Endothelial cell of umbilical vein (primary cell): ENCODE measurements at regions not wholly inside any gene's neighbourhood (a gene's known extent, or its start where the extent isn't known, plus 50 kb on each side); places are given as distances from the start of the nearest gene placed in this dataset.

Experiments
- EZH2 ChIP-seq: IDR thresholded peaks from 2 replicates; pipeline ENCODE4 v1.6.1; 2012; ENCODE audit warnings: borderline replicate concordance, low read depth, mild to moderate bottlenecking, moderate library complexity, low read length, inconsistent platforms; ENCODE audit not compliant: severe bottlenecking
- FOS ChIP-seq: IDR thresholded peaks from 2 replicates; pipeline ENCODE4 v1.6.1; 2011; ENCODE audit warnings: mild to moderate bottlenecking, low read length, moderate library complexity, borderline replicate concordance; ENCODE audit not compliant: insufficient read depth
- GATA2 ChIP-seq: IDR thresholded peaks from 2 replicates; pipeline ENCODE4 v1.7.0; 2011; ENCODE audit warnings: low read depth, mild to moderate bottlenecking, moderate library complexity, mixed read lengths, low read length; ENCODE audit not compliant: insufficient read length, insufficient read depth
- MYC ChIP-seq: IDR thresholded peaks from one replicate; pipeline ENCODE4 v1.6.1; 2011; ENCODE audit warnings: mild to moderate bottlenecking, low read depth, low read length
- POLR2A ChIP-seq: IDR thresholded peaks from 2 replicates; pipeline ENCODE4 v1.6.1; 2012; ENCODE audit warnings: low read depth, mild to moderate bottlenecking, control low read depth, low read length
- POLR2AphosphoS5 ChIP-seq: IDR thresholded peaks from 2 replicates; pipeline ENCODE4 v1.6.1; 2012; ENCODE audit warnings: low read depth, mild to moderate bottlenecking, control low read depth, low read length, moderate library complexity; ENCODE audit not compliant: insufficient read depth
- TF ChIP-seq, protein P1 (sequence below), 2 donors: IDR thresholded peaks; 1 replicate in 1 of 2; 2 replicates in 1 of 2; pipeline ENCODE4 v1.5.1; 2011; ENCODE audit warnings: low read length in 2 of 2, mild to moderate bottlenecking in 2 of 2, moderate library complexity in 2 of 2, control low read depth in 1 of 2, inconsistent platforms in 1 of 2, low read depth in 1 of 2; ENCODE audit not compliant: insufficient read depth in 1 of 2; ENCODE audit errors: extremely low read depth in 1 of 2
- TF ChIP-seq, protein P2 (sequence below): IDR thresholded peaks from 2 replicates; pipeline ENCODE4 v1.6.1; 2011; ENCODE audit not compliant: insufficient read depth, insufficient read length

DNA sequence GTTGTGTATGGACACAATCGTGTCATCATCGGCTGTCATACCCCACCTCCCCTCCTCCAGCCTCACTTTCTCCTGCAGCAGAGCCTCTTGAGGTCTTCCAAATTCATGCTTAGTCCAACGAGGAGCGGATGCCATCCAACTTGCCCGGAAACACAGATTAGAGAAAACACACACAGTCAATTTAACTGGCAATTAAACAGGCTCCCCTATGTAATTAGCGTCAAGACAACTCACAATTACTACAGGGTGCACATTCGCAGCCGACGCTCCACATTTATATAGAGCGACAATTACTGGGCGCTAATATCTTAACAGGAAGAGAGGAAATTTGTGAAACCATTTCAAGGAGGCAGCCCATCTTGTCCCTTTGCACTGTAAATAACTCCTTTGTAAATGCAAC is 86.0 kb upstream of the ZNF618 start:
- TF ChIP-seq, protein P1, sequence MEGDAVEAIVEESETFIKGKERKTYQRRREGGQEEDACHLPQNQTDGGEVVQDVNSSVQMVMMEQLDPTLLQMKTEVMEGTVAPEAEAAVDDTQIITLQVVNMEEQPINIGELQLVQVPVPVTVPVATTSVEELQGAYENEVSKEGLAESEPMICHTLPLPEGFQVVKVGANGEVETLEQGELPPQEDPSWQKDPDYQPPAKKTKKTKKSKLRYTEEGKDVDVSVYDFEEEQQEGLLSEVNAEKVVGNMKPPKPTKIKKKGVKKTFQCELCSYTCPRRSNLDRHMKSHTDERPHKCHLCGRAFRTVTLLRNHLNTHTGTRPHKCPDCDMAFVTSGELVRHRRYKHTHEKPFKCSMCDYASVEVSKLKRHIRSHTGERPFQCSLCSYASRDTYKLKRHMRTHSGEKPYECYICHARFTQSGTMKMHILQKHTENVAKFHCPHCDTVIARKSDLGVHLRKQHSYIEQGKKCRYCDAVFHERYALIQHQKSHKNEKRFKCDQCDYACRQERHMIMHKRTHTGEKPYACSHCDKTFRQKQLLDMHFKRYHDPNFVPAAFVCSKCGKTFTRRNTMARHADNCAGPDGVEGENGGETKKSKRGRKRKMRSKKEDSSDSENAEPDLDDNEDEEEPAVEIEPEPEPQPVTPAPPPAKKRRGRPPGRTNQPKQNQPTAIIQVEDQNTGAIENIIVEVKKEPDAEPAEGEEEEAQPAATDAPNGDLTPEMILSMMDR (IDR thresholded peaks at IDR 0.05; ENCODE audit: extremely low read depth in 1 of 2, insufficient read depth in 1 of 2, low read depth in 1 of 2, low read length in 2 of 2) = no peak
- TF ChIP-seq, protein P2, sequence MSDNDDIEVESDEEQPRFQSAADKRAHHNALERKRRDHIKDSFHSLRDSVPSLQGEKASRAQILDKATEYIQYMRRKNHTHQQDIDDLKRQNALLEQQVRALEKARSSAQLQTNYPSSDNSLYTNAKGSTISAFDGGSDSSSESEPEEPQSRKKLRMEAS = no peak
- TF ChIP-seq MYC = no peak
- no peak for TF ChIP-seq EZH2
- TF ChIP-seq POLR2A = no peak
- TF ChIP-seq POLR2AphosphoS5 = no peak
- no peak for TF ChIP-seq FOS
- no peak for TF ChIP-seq GATA2
